ENCODE measurements at regions not wholly inside any gene's neighbourhood (a gene's known extent, or its start where the extent isn't known, plus 50 kb on each side); places are given as distances from the start of the nearest gene placed in this dataset.
"Not testable (repeated sequence)": the region's sequence is repeated elsewhere in the genome, so short reads cannot be mapped to it uniquely, and the experiment has no call there.

GRCh38 chr6:91081452-91082067 is 494.7 kb upstream of the MAP3K7 start:
- peak in 2 of 3 donors; percentile 13 to 48 for DNase-seq (ENCODE audit: low read depth in 2 of 3, low spot score in 2 of 3)

GRCh38 chr6:91080871-91081270 is 494.0 kb upstream of the MAP3K7 start:
- DNase-seq (ENCODE audit: low read depth in 2 of 3, low spot score in 2 of 3) = no peak

GRCh38 chr6:91079969-91080368 is 493.1 kb upstream of the MAP3K7 start:
- DNase-seq (ENCODE audit: low read depth in 2 of 3, low spot score in 2 of 3) = no peak

- DNase-seq (ENCODE audit: low read depth in 2 of 3, low spot score in 2 of 3) = no peak
Measured at GRCh38 chr6:91075244-91075976, 488.5 kb upstream of the MAP3K7 start.

GRCh38 chr6:91063362-91063761 is 476.5 kb upstream of the MAP3K7 start:
- DNase-seq (ENCODE audit: low read depth in 2 of 3, low spot score in 2 of 3) = no peak

- DNase-seq (ENCODE audit: low read depth in 2 of 3, low spot score in 2 of 3) = no peak
Measured at GRCh38 chr6:91057689-91058088, 470.8 kb upstream of the MAP3K7 start.

GRCh38 chr6:91055959-91056358 is 469.1 kb upstream of the MAP3K7 start:
- no peak for DNase-seq (ENCODE audit: low read depth in 2 of 3, low spot score in 2 of 3)

- DNase-seq (ENCODE audit: low read depth in 2 of 3, low spot score in 2 of 3) = not testable (repeated sequence)
Measured at GRCh38 chr6:91052473-91053450, 465.9 kb upstream of the MAP3K7 start.

- no peak for DNase-seq (ENCODE audit: low read depth in 2 of 3, low spot score in 2 of 3)
Measured at GRCh38 chr6:91045161-91045560, 458.3 kb upstream of the MAP3K7 start.

GRCh38 chr6:91043751-91044150 is 456.9 kb upstream of the MAP3K7 start:
- no peak for DNase-seq (ENCODE audit: low read depth in 2 of 3, low spot score in 2 of 3)

GRCh38 chr6:91042656-91043055 is 455.8 kb upstream of the MAP3K7 start:
- DNase-seq (ENCODE audit: low read depth in 2 of 3, low spot score in 2 of 3) = no peak

GRCh38 chr6:91033964-91034363 is 447.1 kb upstream of the MAP3K7 start:
- DNase-seq (ENCODE audit: low read depth in 2 of 3, low spot score in 2 of 3) = no peak

- DNase-seq (ENCODE audit: low read depth in 2 of 3, low spot score in 2 of 3) = no peak
Measured at GRCh38 chr6:91031581-91031980, 444.7 kb upstream of the MAP3K7 start.

GRCh38 chr6:91029211-91029610 is 442.3 kb upstream of the MAP3K7 start:
- no peak for DNase-seq (ENCODE audit: low read depth in 2 of 3, low spot score in 2 of 3)

GRCh38 chr6:91023529-91023928 is 436.7 kb upstream of the MAP3K7 start:
- DNase-seq (ENCODE audit: low read depth in 2 of 3, low spot score in 2 of 3) = no peak

- DNase-seq (ENCODE audit: low read depth in 2 of 3, low spot score in 2 of 3) = no peak
Measured at GRCh38 chr6:91020744-91021143, 433.9 kb upstream of the MAP3K7 start.

- DNase-seq (ENCODE audit: low read depth in 2 of 3, low spot score in 2 of 3) = no peak
Measured at GRCh38 chr6:91018586-91018985, 431.7 kb upstream of the MAP3K7 start.

GRCh38 chr6:91013511-91013910 is 426.6 kb upstream of the MAP3K7 start:
- no peak for DNase-seq (ENCODE audit: low read depth in 2 of 3, low spot score in 2 of 3)

GRCh38 chr6:90997076-90997475 is 410.2 kb upstream of the MAP3K7 start:
- DNase-seq (ENCODE audit: low read depth in 2 of 3, low spot score in 2 of 3) = no peak

- DNase-seq (ENCODE audit: low read depth in 2 of 3, low spot score in 2 of 3) = no peak
Measured at GRCh38 chr6:90993770-90994169, 406.9 kb upstream of the MAP3K7 start.

- DNase-seq (ENCODE audit: low read depth in 2 of 3, low spot score in 2 of 3) = no peak
Measured at GRCh38 chr6:90989763-90990162, 402.9 kb upstream of the MAP3K7 start.
